IPS-NIHi7 (cell line): ENCODE measurements at regions not wholly inside any gene's neighbourhood (a gene's known extent, or its start where the extent isn't known, plus 50 kb on each side); places are given as distances from the start of the nearest gene placed in this dataset.
"Not testable (repeated sequence)": the region's sequence is repeated elsewhere in the genome, so short reads cannot be mapped to it uniquely, and the experiment has no call there.

ENCODE experiments used
- DNase-seq: peaks from one replicate; pipeline ENCODE4 v3.0.0; 2012; ENCODE audit warnings: mixed read lengths; ENCODE audit errors: extremely low spot score

- DNase-seq: no peak
These were observed 317.7 kb upstream of the LRFN5 start for GRCh38 chr14:41289025-41289424.

GRCh38 chr14:41285186-41285748, 321.4 kb upstream of the LRFN5 start:
- peak; percentile 10 for DNase-seq

- peak; percentile 12 for DNase-seq
These were observed 325.9 kb upstream of the LRFN5 start for GRCh38 chr14:41280745-41281144.

- no peak for DNase-seq
These were observed 329.2 kb upstream of the LRFN5 start for GRCh38 chr14:41277450-41277849.

GRCh38 chr14:41257476-41257875, 349.2 kb upstream of the LRFN5 start:
- no peak for DNase-seq

- no peak for DNase-seq
These were observed 371.2 kb upstream of the LRFN5 start for GRCh38 chr14:41235466-41235865.

- no peak for DNase-seq
These were observed 376.0 kb upstream of the LRFN5 start for GRCh38 chr14:41230683-41231082.

GRCh38 chr14:41229824-41230223, 376.9 kb upstream of the LRFN5 start:
- DNase-seq: no peak

GRCh38 chr14:41225433-41225832, 381.2 kb upstream of the LRFN5 start:
- DNase-seq: no peak

- no peak for DNase-seq
These were observed 384.1 kb upstream of the LRFN5 start for GRCh38 chr14:41222581-41222980.

GRCh38 chr14:41214978-41215377, 391.7 kb upstream of the LRFN5 start:
- DNase-seq: not testable (repeated sequence)

GRCh38 chr14:41201696-41202095, 405.0 kb upstream of the LRFN5 start:
- no peak for DNase-seq

GRCh38 chr14:41187868-41188267, 418.8 kb upstream of the LRFN5 start:
- no peak for DNase-seq

- DNase-seq: no peak
These were observed 435.6 kb upstream of the LRFN5 start for GRCh38 chr14:41171045-41171444.

GRCh38 chr14:41167040-41167439, 439.6 kb upstream of the LRFN5 start:
- DNase-seq: peak; percentile 9

GRCh38 chr14:41154143-41154807, 452.4 kb upstream of the LRFN5 start:
- DNase-seq: no peak

GRCh38 chr14:41146391-41146790, 460.3 kb upstream of the LRFN5 start:
- DNase-seq: no peak

- DNase-seq: no peak
These were observed 462.3 kb upstream of the LRFN5 start for GRCh38 chr14:41144370-41144769.

GRCh38 chr14:41137741-41138140, 468.9 kb upstream of the LRFN5 start:
- no peak for DNase-seq

- DNase-seq: no peak
These were observed 476.4 kb upstream of the LRFN5 start for GRCh38 chr14:41130274-41130673.

GRCh38 chr14:41120402-41120801, 486.3 kb upstream of the LRFN5 start:
- no peak for DNase-seq

- DNase-seq: no peak
These were observed 510.5 kb upstream of the LRFN5 start for GRCh38 chr14:41096131-41096530.

- no peak for DNase-seq
These were observed 519.6 kb upstream of the LRFN5 start for GRCh38 chr14:41087056-41087455.

- no peak for DNase-seq
These were observed 533.1 kb upstream of the LRFN5 start for GRCh38 chr14:41073544-41073943.
